NK-92 treated with Interleukin-12 subunit alpha and Interleukin-12 subunit beta, amount 100 ng/mL, for 24 hours (cell line): ENCODE measurements at regions not wholly inside any gene's neighbourhood (a gene's known extent, or its start where the extent isn't known, plus 50 kb on each side); places are given as distances from the start of the nearest gene placed in this dataset.
"Not testable (repeated sequence)": the region's sequence is repeated elsewhere in the genome, so short reads cannot be mapped to it uniquely, and the experiment has no call there.

ENCODE experiments used
- DNase-seq: peaks from one replicate; lab custom pipeline; 2025; lab: John Stamatoyannopoulos, UW

DNA sequence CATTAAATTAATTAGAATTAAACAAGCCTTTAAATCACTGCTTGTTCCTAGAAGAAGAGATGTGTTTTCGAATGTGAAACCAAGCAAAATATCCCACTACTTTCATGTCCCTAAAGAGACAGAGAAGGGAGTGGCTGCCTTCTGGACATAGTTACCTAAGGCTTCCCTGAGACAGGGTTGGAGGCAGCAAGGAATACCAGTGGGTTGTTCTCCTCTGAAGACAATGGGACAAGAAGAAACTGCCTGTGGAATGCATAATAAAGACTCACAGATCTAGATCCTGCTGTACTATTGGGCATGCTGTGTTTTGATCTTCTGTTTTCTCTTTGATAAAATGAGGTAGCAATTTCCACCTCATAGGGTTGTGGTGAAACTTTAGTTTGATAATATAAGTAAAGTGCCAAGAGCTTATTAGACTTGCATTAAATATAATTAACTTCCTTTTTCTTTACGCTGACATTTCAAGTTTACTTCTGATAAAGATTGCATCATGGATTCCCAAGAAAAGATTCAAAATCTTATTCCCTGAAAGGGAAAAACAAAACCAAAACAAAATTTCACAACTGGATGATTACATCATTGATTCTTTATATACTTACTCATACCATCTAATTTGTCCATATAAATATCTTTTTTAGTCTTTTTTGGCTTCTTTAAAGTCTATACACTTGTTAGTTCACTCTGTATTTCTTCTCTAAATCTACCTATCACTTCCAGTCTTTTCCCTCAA lies 621.3 kb downstream of the ETS1 start:
- DNase-seq, result no peak

DNA sequence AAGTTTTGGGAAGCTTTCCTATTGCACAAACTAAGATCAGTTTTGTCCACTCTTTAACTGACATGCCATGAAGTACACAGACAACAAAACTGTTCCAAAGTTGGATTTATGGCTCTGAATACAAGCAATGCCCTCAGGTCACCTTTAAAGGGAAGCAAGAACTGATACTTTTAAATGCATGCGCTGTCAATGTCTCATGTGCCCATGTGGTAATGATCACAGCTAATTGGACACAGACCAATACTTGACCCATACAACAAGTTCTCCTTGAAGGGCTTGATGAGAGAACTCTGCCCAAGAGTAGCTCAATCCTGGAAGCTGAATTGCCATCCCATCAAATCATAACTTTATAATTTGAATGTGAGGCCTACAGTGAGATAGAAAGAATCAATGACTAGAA lies 624.9 kb downstream of the ETS1 start:
- no peak for DNase-seq

DNA sequence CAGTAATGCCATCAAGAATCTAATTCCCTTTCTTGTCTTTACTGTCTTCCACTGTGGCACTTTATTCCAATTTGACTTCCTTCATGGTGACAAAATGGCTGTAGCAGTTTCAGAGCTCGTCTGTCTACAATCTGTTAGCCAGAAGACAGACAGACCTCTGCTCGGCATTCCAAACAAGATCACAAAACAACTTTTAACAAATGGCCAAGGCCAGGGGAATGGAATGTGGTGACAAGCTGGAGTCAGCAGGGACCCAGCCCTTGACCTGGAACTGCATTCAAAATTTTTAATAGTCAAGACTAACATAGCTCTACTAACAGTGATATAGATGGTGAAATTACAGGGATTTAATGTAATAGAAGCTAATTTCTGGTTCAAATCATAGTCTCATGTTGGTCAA lies 637.2 kb downstream of the ETS1 start:
- no peak for DNase-seq

DNA sequence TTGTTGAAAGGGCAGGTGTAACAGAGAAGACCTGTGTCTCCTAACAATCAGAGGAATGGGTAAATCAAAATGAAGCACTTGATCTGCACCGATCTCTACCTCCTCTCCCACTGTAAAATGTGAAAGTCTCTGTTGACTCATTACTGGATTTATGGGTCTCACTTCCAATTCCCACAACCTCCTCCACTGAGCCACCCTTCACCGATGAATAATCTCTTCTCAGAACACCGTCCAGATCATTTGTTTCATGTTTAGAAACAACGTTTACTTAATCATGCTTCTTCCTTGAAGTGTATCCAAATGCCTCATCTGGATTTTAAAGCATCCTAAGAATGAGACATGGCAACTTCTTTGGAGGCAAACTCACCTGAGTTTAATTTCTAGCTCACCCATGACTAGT lies 643.6 kb downstream of the ETS1 start:
- DNase-seq, result no peak

DNA sequence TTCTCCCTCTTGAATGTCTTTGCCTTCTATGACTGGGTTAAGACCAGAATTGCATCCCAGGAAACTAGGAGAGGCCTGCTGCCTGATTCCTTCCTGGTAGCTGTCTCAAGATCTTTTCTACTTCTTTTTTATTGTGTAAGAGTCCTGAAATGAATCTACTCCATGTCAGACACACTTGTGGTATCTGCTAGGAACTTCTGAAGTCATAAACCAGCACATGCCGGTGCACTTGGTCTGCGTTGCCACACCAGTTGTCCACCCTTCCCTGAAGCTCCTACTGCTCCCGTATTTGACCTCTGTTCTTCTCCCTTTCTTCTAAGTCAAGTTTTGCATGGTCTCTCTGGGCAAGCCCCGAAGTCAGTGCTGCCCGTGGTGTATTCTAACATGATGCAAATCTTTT lies 644.2 kb downstream of the ETS1 start:
- no peak for DNase-seq

DNA sequence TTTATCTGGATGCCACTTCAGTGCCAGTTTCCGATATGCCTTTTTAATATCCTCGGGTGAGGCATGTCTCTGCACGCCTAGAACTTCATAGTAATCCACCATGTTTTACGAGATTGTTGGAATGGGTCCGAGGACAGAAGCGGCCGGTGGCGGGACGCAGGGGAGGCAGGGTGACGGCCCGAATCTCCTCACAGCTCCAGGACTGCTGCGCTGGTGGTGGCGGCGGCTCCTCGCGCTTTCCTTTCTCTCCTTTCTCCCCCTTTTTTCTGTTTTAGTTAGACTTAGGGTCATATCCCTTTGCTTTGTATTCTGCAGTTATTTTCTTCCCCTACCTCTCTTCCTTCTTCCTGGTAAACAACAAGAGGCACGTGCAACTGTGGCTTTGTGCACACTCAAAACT lies 645.8 kb downstream of the ETS1 start:
- DNase-seq, result not testable (repeated sequence)

DNA sequence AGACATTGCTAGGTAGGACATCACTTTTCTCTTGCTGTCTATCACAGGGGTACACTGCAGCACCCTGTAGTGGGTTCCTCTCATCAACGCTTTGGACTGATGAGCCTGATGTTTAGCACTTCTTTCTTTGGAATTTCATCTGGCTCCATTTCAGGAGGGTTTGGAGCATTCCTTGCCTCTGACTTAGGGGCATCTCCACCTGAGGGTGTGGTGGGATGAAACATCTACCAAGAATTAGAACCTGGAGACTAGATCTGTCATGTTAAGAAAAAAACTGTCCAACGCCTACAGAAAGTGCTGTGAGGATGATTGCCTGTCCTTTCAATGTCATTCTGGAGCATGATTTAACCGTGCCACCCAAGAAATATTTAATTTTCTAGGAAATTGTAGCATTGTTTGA lies 648.4 kb downstream of the ETS1 start:
- DNase-seq, result no peak

DNA sequence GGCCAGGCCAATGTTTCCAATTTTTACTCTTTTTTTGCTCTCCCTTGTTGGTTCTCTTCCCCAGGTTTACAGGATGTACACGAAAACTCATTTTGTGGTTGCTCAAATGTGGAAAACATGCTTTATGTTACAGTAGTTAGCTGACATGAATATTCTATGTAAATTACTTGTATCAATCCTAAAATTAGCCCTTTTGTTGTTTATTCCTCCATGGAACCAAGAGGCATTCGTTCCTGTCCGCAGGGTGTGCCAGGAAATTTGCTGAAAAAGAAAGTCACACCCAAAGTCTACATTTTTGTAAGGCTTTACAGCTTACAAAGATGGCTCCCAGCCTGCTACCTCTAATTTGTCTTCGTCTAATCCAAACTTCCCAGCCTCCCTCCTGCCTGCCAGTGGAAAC lies 652.3 kb downstream of the ETS1 start:
- DNase-seq, result no peak

DNA sequence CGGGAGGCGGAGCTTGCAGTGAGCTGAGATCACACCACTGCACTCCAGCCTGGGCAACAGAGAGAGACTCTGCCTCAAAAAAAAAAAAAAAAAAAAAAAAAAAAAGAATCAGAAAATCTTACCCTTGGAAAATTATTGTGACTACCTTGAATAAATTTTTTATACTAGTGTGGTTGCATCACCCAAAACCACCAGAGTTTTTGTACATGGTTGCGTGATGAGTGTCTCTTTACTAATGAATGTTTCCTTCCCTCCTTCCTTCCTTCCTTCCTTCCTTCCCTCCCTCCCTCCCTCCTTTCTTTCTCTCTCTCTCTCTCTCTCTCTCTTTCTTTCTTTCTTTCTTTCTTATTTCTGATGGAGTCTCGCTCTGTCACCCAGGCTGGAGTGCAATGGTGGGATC lies 653.4 kb downstream of the ETS1 start:
- not testable (repeated sequence) for DNase-seq

DNA sequence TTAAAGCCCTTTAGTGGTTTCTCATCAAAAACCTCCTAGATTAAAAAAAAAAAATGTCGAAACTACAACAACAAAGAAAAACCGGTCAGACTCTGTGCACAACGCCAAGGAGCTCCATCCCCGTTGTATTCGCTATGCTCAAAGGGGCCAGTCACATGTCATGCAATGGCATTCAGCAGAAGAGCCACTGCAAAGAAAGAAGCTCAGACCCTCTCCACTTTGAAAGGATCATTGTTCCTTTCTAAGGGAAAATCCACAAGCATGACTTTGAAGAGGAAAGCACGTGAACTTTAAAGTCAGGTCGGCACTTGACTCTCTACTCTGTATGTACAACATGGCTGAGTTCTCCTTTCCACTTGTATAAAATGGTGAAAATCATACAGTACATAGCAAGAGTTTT lies 655.6 kb downstream of the ETS1 start:
- no peak for DNase-seq

DNA sequence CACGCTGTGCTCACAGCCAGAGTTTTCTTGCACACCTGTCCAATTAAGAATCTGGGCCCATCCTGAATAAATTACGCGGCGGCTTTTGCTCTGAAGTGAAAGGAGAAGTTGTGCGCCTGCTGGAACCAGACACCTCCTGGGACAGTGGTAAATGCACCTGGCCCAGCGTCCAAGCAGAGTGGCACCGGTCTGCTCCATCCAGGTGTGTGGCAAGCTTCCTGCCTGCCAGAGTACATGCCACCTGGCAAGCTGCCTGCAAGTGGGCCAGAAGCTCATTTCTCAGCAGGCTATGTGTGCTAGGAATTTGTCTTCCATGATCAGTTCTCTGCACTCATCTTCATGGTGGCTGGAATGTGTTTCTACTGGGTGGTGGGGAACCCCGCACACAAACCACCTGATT lies 660.6 kb downstream of the ETS1 start:
- DNase-seq, result no peak

DNA sequence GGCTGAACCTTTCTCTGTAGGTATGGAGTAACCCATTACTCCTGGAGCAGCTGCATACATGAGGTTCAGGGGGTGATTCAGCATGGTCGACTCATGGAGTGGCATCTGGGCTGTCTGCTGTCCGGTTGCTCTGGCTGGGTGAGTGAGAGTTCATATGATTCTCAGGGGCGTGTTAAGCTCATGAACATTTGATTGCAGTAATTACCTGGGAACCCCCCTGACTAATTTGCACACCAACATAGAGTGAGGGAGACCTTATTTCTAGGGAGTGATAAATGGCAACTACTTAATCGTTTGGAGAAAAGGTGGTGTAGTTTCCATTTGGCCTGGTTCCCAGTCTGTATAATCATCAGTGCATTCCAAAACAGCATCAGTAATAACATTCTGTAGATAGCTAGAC lies 661.9 kb downstream of the ETS1 start:
- DNase-seq, result no peak

DNA sequence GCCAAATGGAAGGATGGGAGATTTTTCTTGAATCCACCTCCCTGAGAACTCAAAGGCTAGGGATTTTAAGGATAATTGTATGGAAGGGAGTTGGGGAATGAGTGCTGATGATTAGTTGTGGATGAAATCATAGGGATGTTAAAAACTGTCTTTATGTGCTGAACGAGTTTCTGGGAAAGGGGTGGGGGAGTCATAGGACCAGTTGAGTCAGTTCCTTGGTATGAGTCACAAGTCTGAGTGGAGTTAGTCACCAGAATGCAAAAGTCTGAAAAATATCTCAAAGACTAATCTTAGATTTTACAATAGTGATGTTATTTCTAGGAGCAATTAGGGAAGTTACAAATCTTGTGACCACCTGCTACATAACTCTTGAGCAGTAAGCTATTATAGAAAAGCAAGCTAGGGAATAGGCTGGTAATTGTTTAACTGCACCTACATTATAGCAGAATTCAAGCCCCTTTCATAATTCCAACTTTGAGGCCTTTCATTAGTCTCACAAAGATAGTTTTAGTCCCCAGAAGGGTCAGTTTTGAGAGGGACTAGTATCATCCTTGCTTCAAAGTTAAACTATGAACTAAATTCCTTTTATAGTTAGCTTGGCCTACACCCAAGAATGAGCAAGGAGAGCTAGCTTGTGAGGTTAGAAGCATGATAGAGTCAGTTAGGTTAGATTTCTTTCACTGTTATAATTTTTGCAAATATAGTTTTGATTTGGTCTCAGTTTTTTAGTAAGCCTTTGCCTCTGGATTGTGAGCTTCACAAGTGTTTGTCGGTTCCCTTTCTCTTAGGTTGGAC lies 668.0 kb downstream of the ETS1 start:
- no peak for DNase-seq

DNA sequence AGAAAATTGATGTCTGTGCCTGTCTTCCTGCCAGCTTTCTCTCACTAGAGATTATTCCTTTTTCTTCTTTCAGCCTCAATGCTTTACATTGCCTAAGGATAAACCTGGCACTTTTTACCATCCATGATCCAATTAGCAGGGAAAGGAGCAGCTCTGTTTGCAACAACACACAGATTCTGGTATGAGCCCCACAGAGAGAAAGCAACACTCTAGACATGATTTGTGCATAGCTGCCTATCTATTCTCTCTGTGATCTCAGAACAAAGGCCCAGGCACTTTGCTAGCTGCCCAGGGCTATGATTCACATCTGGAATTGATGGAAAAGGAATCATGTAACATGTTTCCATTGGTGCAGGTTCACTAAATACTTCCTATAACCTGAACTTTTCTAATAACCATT lies 685.0 kb downstream of the ETS1 start:
- no peak for DNase-seq

DNA sequence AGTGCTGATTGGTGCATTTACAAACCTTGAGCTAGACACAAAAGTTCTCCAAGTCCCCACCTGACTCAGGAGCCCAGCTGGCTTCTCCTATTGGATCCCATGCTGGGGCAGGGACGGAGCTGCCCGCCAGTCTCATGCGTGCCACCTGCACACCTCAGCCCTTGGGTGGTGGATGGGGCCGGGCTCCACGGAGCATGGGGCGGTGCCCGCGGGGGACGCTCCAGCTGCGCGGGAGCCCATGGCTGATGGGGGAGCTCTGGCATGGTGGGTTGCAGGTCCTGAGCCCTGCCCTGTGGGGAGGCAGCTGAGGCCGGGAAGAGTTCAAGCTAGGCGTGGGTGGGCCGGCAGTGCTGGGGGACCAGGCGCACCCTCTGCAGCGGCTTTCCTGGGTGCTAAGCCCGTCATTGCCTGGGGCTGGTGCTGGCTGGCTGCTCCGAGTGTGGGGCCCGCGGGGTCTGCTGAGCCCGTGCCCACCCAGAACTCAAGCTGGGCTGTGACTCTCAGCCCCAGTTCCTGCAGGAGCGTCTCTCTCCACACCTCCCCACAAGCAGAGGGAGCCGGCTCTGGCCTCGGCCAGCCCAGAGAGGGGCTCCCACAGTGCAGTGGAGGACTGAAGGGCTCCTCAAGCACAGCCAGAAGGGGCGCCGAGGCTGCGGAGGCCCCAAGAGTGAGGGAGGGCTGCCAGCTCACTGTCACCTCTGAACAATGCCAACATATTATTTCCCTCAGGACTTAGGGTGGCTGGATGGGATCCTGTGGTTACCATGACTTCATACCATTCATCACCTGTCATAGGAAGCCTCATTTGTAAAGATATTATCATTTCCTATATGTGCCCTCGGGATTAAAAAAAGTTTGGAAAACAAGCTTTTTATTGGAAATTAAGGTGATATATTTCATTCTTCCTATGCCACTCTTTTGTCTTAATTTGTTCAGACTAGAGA lies 688.7 kb downstream of the ETS1 start:
- no peak for DNase-seq

DNA sequence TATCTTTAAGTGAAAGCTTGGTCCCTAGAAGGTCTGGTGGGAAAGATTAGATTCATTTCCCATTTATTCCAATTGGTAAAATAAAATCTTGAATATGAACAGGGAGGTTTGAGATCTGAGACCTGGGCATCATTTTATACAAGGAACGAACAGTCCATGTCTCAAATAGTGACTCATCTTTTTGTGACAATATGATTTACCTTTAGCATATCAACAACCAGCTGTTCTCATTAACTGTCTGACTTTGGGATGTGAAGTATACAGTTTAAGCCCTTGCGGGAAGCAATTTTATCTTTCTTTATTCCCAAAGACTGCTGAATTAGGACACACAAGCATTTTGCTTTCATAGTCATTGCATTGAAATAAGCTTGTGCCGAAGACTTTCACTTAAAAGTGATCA lies 691.6 kb downstream of the ETS1 start:
- no peak for DNase-seq

DNA sequence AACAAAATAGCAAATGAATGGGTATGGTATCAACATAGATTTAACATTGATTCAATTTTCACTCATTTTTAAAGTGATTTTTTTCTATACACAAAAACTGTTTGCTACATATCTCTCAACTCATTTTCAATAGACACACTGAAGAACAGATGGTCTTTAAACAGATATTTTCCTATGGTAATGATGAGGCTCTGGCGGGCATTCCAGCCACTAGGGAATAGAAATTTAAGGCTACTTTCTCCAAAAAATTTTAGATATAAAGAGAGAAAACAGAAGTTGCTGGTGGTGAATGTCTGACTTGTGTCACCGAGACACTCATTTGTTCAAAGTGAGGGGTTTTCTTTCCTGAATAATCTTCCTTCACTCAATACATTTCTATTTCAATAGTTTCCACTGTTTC lies 693.0 kb downstream of the ETS1 start:
- DNase-seq, result no peak

DNA sequence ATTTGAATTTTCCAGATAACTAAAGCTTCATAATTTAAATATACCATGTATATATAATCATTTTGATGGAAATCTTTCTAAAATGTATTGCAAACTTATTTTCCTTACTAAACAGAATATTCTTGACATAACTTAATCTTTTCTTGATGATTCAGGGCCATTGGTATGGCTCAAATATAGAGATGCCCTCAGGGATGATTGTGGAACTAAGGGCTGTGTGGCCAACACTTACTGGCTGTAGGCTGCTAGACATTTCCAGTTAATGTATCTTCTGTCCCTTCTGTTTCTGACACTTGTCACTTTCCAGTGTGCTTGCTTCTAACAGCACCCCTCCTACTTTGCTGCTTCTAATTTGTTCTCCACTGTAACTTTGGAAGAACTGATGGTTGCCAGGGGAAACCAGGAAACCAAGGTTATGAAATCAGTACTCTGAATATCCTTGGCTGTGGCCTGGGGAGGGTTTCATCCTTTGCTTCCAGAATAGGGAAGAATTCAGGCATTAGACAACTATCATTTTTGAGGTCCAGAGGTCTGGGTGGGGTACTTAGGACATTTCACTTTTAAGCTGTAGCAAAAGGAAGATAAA lies 697.2 kb downstream of the ETS1 start:
- no peak for DNase-seq

DNA sequence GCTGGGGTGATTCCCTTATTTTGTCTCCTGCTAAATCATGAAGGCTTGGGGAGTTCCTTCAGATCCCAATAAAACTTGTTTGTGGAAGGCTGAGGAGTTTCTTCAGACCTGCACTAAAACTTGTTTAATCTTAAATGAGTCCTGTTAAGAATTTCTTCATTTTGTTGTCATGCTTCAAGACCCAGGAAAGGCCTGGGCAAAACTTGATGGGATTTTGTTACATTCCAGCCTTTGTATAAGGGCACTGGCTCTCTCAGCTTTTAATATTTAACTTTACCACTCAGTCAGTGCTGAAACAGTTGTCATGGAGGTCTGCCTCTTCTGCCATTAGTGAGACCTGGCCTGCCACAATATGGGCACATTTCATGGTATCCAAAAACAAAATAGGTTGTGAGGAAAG lies 699.0 kb downstream of the ETS1 start:
- DNase-seq, result no peak

DNA sequence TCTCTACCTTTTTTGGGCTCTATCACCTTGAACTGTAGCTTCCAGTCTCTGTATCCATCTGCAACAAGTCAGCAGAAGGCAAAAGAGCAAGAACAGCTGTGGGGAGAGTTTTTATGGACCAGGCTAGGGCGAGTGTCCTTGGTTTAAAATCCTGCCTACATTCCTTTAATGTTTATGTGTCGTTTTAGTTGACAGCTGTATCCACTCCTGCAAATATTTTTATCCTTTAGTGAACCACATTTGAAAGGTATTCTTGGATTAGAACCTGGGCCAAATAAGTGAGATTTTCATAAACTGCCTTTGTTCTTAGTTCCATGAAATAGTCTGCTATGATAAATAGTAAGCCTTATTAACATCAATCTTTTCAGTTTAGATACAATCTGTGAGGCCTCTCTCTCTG lies 712.2 kb downstream of the ETS1 start:
- DNase-seq, result no peak

DNA sequence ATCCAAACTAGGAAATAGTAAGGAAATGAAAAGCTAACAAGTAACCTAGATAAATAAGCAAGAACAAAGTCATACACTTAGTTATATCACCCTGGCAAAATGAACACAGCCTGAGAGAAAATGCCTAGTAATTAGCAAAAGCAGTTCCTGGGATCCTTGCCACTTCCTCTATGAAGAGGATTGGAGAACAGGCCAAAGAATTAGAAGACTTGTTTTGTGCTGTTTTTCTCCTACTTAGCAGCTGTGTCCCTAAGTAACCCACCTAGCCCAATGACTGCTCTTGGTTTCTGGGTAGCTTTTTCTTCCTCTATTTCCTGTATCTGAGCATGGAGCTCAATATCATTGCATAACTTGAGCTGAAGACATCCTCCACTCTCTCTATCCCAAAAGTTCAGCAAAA lies 713.9 kb downstream of the ETS1 start:
- no peak for DNase-seq

DNA sequence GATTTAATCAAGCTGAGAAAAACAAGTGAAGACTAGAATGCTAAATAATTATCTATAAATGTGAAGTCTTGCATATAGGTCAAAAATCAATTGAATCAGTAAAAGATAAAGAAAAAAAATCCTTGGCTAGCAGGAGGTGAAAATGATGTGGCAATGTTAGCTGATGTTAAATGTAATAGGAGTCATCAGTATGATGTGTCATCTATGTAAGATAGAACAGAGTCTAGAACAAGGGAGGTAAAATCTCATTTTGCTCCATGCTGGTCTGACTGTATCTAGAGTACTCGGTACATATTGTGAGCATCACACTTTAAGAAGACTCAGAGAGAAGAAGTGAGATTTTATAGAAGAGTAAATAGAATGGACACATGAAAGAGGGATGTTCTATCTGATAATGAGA lies 721.2 kb downstream of the ETS1 start:
- DNase-seq, result no peak
